Activated naive CD8-positive, alpha-beta T cell treated with anti-CD3 and anti-CD28 coated beads for 36 hours (primary cell): ENCODE measurements at regions not wholly inside any gene's neighbourhood (a gene's known extent, or its start where the extent isn't known, plus 50 kb on each side); places are given as distances from the start of the nearest gene placed in this dataset.
"Not testable (repeated sequence)": the region's sequence is repeated elsewhere in the genome, so short reads cannot be mapped to it uniquely, and the experiment has no call there.

Experiments used
- DNase-seq: peaks from one replicate; pipeline ENCODE4 v3.0.0; 2021
- H3K27ac Mint-ChIP-seq: one replicate; pipeline ENCODE4 v1.8.0; 2022; ENCODE audit warnings: mild to moderate bottlenecking, moderate library complexity, mixed read lengths
- H3K27me3 Mint-ChIP-seq: one replicate; pipeline ENCODE4 v1.8.0; 2022; ENCODE audit warnings: mild to moderate bottlenecking, mixed read lengths
- H3K36me3 Mint-ChIP-seq: one replicate; pipeline ENCODE4 v1.8.0; 2021; ENCODE audit warnings: mild to moderate bottlenecking, mixed read lengths
- H3K4me1 Mint-ChIP-seq: one replicate; pipeline ENCODE4 v1.8.0; 2021; ENCODE audit warnings: mixed read lengths
- H3K4me3 Mint-ChIP-seq: one replicate; pipeline ENCODE4 v1.8.0; 2022; ENCODE audit warnings: mild to moderate bottlenecking, moderate library complexity, mixed read lengths
- H3K9me3 Mint-ChIP-seq: one replicate; pipeline ENCODE4 v1.8.0; 2022; ENCODE audit warnings: mixed read lengths

DNA sequence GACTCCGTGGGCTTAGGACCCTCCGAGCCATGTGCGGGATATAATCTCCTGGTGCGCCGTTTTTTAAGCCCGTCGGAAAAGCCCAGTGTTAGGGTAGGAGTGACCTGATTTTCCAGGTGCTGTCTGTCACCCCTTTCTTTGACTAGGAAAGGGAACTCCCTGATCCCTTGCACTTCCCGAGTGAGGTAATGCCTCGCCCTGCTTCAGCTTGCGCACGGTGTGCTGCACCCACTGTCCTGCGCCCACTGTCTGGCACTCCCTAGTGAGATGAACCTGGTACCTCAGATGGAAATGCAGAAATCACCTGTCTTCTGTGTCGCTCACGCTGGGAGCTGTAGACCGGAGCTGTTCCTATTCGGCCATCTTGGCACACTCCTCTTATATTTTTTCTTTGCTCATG lies 95.1 kb upstream of the FRMD4B start:
- H3K27ac Mint-ChIP-seq, H3K4me3 Mint-ChIP-seq, H3K36me3 Mint-ChIP-seq, H3K27me3 Mint-ChIP-seq, H3K4me1 Mint-ChIP-seq, H3K9me3 Mint-ChIP-seq, DNase-seq: not testable (repeated sequence)

DNA sequence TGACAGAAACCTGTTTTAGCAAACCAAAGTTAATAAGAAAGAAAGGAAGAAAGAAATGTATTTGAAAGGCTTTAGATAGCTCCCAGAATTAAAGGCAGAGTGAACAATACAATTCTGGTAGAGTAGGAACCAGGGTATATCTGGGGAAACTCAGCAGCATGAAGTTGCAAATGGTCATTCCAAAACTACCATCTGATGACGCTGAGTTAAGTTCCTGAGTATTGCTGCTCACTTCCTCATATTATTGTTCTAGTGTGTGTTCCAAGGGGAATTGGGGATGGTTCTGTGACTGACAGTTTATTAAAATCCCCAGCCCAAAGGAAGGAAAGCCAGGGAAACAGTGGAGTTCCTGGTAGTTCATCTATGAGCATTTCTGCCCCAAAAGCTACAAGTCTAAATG lies 88.3 kb upstream of the FRMD4B start:
- no peak overlapping the region for H3K27ac Mint-ChIP-seq
- H3K4me1 Mint-ChIP-seq = no peaks in the 10 kb centered on the region
- no peak for DNase-seq
- no peak overlapping the region for H3K4me3 Mint-ChIP-seq
- peaks cover 7% of the 10 kb centered on the region for H3K27me3 Mint-ChIP-seq
- no peaks in the 10 kb centered on the region for H3K36me3 Mint-ChIP-seq
- peaks cover 2% of the 10 kb centered on the region for H3K9me3 Mint-ChIP-seq

- no peak overlapping the region for H3K27ac Mint-ChIP-seq
- H3K9me3 Mint-ChIP-seq = no peaks in the 10 kb centered on the region
- H3K27me3 Mint-ChIP-seq = peaks cover 7% of the 10 kb centered on the region
- H3K4me3 Mint-ChIP-seq = no peak overlapping the region
- DNase-seq = no peak
- H3K36me3 Mint-ChIP-seq = no peaks in the 10 kb centered on the region
- H3K4me1 Mint-ChIP-seq = no peaks in the 10 kb centered on the region
These were observed 86.2 kb upstream of the FRMD4B start for GRCh38 chr3:69472093-69472492.

- DNase-seq = no peak
- Mint-ChIP-seq H3K27ac (no peak overlapping the region), H3K4me1 (no peaks in the 10 kb centered on the region), H3K9me3 (peaks cover 1% of the 10 kb centered on the region), H3K36me3 (no peaks in the 10 kb centered on the region), H3K27me3 (peaks cover 5% of the 10 kb centered on the region), H3K4me3 (no peak overlapping the region)
These were observed 77.6 kb upstream of the FRMD4B start for GRCh38 chr3:69463531-69463930.

- no peak overlapping the region for H3K4me3 Mint-ChIP-seq
- H3K27me3 Mint-ChIP-seq = peaks cover 10% of the 10 kb centered on the region
- no peak for DNase-seq
- H3K9me3 Mint-ChIP-seq = peaks cover 1% of the 10 kb centered on the region
- H3K4me1 Mint-ChIP-seq = no peaks in the 10 kb centered on the region
- no peak overlapping the region for H3K27ac Mint-ChIP-seq
- no peaks in the 10 kb centered on the region for H3K36me3 Mint-ChIP-seq
These were observed 76.9 kb upstream of the FRMD4B start for GRCh38 chr3:69462826-69463100.

GRCh38 chr3:69462022-69462825 lies 76.3 kb upstream of the FRMD4B start:
- no peak for DNase-seq
- H3K27me3 Mint-ChIP-seq = peaks cover 10% of the 10 kb centered on the region
- H3K4me3 Mint-ChIP-seq = no peak overlapping the region
- no peaks in the 10 kb centered on the region for H3K36me3 Mint-ChIP-seq
- no peaks in the 10 kb centered on the region for H3K4me1 Mint-ChIP-seq
- H3K9me3 Mint-ChIP-seq = peaks cover 1% of the 10 kb centered on the region
- no peak overlapping the region for H3K27ac Mint-ChIP-seq

GRCh38 chr3:69460034-69460433 lies 74.1 kb upstream of the FRMD4B start:
- Mint-ChIP-seq H3K9me3 (no peaks in the 10 kb centered on the region), H3K4me1 (no peaks in the 10 kb centered on the region), H3K36me3 (no peaks in the 10 kb centered on the region), H3K27me3 (peaks cover 5% of the 10 kb centered on the region), H3K4me3 (no peak overlapping the region), H3K27ac (no peak overlapping the region)
- no peak for DNase-seq

DNA sequence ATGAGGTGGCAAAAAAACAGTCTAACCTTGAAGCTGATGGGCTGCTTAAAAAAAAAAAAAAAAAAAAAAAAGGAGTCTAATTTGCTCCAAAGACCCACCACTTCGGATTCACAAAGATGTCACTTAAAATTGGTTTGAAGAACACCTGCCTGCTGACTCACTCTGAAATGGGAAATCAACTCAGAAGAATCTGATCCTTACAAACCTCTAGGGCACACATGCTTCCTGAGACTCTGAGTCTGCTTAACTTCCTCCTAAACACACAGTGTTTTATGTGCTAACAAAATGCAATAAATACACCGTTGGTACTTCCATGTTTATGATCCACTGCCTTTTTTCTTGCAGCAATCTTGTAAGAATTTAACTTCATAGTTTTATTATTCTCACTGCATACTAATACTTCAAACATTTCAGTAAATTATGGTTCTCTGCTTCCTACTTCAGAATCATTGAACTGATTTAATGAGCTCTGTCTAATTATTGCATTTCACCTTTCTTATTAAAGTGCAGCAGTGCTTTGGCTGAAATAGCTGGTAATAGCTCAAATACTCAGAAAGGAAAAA lies 73.0 kb upstream of the FRMD4B start:
- H3K9me3 Mint-ChIP-seq = no peaks in the 10 kb centered on the region
- H3K27me3 Mint-ChIP-seq = peaks cover 5% of the 10 kb centered on the region
- H3K36me3 Mint-ChIP-seq = no peaks in the 10 kb centered on the region
- H3K27ac Mint-ChIP-seq = no peak overlapping the region
- no peak for DNase-seq
- no peak overlapping the region for H3K4me3 Mint-ChIP-seq
- H3K4me1 Mint-ChIP-seq = no peaks in the 10 kb centered on the region

DNA sequence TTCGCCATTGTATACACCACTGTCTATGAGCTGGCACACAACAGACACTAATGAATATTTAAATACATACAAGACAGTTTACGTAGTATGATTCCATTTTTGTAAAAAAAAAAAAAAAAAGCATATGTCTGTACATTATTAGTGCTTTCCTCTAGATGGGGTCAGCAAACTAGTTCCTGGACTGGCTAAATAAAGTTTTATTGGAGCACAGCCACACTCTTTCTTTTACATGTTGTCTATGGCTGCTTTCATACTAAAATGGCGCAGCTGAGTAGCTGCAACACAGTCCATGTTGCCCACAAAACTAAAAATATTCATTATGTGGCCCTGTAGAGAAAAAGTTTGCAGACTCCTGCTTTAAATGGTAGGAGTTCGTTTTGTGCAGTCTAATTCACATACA lies 70.7 kb upstream of the FRMD4B start:
- Mint-ChIP-seq H3K36me3 (no peaks in the 10 kb centered on the region), H3K9me3 (no peaks in the 10 kb centered on the region), H3K27ac (no peak overlapping the region), H3K27me3 (peaks cover 5% of the 10 kb centered on the region), H3K4me1 (no peaks in the 10 kb centered on the region), H3K4me3 (no peak overlapping the region)
- no peak for DNase-seq

- Mint-ChIP-seq H3K27me3 (peaks cover 6% of the 10 kb centered on the region), H3K36me3 (no peaks in the 10 kb centered on the region), H3K4me3 (no peak overlapping the region), H3K27ac (no peak overlapping the region), H3K4me1 (no peaks in the 10 kb centered on the region), H3K9me3 (no peaks in the 10 kb centered on the region)
- no peak for DNase-seq
These were observed 68.4 kb upstream of the FRMD4B start for GRCh38 chr3:69454204-69454787.

GRCh38 chr3:69452295-69452694 lies 66.4 kb upstream of the FRMD4B start:
- DNase-seq = no peak
- no peaks in the 10 kb centered on the region for H3K9me3 Mint-ChIP-seq
- H3K4me1 Mint-ChIP-seq = no peaks in the 10 kb centered on the region
- peaks cover 9% of the 10 kb centered on the region for H3K27me3 Mint-ChIP-seq
- no peak overlapping the region for H3K27ac Mint-ChIP-seq
- no peak overlapping the region for H3K4me3 Mint-ChIP-seq
- H3K36me3 Mint-ChIP-seq = no peaks in the 10 kb centered on the region

DNA sequence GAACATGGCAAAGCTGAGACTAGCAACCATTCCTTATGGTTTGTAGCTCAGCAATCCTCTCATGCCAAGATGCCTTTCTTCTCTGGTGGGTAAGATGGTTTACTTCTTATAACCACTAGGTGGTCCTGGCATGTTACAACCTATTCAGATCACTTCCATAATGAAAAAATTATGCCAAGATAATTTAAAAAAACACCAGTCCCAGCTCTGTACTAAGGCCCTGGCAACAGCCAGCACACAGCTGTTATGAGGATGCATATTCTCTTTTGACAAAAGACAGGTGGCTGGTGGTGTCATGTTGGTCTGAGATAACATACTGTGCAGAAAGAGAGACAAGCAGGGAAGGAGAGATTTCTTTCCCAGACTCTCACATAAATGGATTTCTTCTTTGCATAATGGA lies 65.7 kb upstream of the FRMD4B start:
- peaks cover 13% of the 10 kb centered on the region for H3K27me3 Mint-ChIP-seq
- H3K27ac Mint-ChIP-seq = no peak overlapping the region

GRCh38 chr3:69448877-69449276 lies 63.0 kb upstream of the FRMD4B start:
- Mint-ChIP-seq H3K27ac (no peak overlapping the region), H3K36me3 (no peaks in the 10 kb centered on the region), H3K4me3 (no peak overlapping the region), H3K4me1 (no peaks in the 10 kb centered on the region), H3K27me3 (peaks cover 17% of the 10 kb centered on the region), H3K9me3 (no peaks in the 10 kb centered on the region)
- no peak for DNase-seq

More for the DNA sequence above, 65.7 kb upstream of the FRMD4B start:
- H3K4me1 Mint-ChIP-seq = no peaks in the 10 kb centered on the region
- no peaks in the 10 kb centered on the region for H3K36me3 Mint-ChIP-seq
- H3K4me3 Mint-ChIP-seq = no peak overlapping the region
- H3K9me3 Mint-ChIP-seq = no peaks in the 10 kb centered on the region
- DNase-seq = no peak

DNA sequence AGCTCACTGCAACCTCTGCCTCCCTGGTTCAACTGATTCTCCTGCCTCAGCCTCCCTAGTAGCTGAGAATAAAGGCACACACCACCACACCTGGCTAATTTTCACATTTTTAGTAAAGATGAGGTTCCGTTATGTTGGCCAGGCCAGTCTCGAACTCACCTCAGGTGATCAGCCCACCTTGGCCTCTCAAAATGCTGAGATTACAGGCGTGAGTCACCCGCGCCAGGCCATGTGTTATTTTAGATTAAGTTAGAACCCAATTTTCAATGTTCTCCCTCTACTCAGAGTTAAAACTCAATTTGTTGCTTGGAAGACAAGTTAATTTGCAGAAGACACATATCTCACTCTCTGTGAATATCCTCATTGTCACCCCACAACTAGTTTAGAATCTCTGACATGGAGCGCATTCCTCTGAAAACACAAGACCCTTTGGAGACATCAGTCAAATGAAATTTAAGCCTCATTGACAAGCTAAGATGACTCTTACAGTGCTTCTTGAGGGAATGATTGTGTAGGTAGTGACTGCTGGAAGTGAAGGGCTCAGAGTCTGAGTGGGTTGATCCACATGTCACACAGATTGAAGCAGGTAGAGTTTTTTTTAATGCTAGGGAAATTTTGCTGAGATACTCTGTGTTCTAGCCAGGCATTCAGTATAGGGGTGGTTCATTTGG lies 60.6 kb upstream of the FRMD4B start:
- H3K36me3 Mint-ChIP-seq = no peaks in the 10 kb centered on the region

DNA sequence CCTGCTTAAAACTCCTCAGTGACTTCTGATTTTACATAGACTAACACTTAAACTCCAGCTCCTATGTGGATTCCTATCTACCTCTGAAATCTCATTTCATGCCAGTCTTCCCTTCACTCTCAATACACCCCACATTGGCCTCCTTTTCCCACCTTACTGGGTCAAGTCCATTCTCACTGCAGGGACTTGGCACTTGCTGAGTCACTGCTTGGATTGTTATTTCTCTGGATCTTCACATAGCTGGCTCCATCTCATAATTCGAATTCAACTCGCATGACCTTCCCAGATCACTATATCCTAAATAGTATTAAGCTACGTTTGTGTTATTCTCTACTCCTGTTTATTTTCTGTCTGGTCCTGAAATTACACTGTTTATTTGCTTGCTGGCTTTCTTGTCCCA lies 59.6 kb upstream of the FRMD4B start:
- DNase-seq = no peak
- H3K36me3 Mint-ChIP-seq = no peaks in the 10 kb centered on the region
- peaks cover 22% of the 10 kb centered on the region for H3K27me3 Mint-ChIP-seq
- no peaks in the 10 kb centered on the region for H3K9me3 Mint-ChIP-seq
- no peak overlapping the region for H3K4me3 Mint-ChIP-seq
- no peaks in the 10 kb centered on the region for H3K4me1 Mint-ChIP-seq
- no peak overlapping the region for H3K27ac Mint-ChIP-seq

More for the DNA sequence above, 60.6 kb upstream of the FRMD4B start:
- H3K4me3 Mint-ChIP-seq = no peak overlapping the region
- no peaks in the 10 kb centered on the region for H3K4me1 Mint-ChIP-seq
- no peak overlapping the region for H3K27ac Mint-ChIP-seq
- no peak for DNase-seq
- no peaks in the 10 kb centered on the region for H3K9me3 Mint-ChIP-seq
- H3K27me3 Mint-ChIP-seq = peaks cover 20% of the 10 kb centered on the region
